DOHH2 (cell line): ENCODE measurements at regions not wholly inside any gene's neighbourhood (a gene's known extent, or its start where the extent isn't known, plus 50 kb on each side); places are given as distances from the start of the nearest gene placed in this dataset.

Experiments used
- EZH2phosphoT487 ChIP-seq: fragments of 200-600 bp; sonication (generic); IDR thresholded peaks from 2 replicates; pipeline ENCODE4 v1.6.1; 2017; ENCODE audit warnings: borderline replicate concordance, mild to moderate bottlenecking, antibody characterized with exemption, low read length, moderate library complexity, mixed read lengths
- TF ChIP-seq, protein P1 (sequence below): fragments of 200-600 bp; sonication (generic); IDR thresholded peaks from one replicate; pipeline ENCODE4 v1.5.1; 2014; ENCODE audit warnings: antibody characterized with exemption, mild to moderate bottlenecking, low read depth, low read length; ENCODE audit not compliant: poor library complexity, severe bottlenecking

DNA sequence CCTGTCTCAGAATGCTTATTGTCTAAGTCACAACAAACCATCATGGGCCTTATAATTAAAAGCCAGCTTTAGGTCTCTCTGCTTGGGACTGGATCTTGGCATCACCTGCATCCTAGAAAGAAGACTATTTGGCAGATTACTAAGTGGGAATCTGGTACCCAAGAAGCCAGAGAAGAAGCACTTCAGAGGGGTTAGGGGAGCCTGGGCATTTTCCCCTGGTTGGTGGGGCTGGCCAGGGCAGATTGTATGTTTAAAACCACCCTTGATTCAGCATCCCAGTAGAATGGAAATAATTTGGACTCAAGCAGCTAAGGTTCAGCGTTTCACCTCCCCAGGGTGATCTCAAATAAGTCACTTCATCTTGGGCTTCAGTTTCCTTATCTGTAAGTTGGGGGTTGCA, 193.7 kb downstream of the MIAT start:
- TF ChIP-seq, protein P1, sequence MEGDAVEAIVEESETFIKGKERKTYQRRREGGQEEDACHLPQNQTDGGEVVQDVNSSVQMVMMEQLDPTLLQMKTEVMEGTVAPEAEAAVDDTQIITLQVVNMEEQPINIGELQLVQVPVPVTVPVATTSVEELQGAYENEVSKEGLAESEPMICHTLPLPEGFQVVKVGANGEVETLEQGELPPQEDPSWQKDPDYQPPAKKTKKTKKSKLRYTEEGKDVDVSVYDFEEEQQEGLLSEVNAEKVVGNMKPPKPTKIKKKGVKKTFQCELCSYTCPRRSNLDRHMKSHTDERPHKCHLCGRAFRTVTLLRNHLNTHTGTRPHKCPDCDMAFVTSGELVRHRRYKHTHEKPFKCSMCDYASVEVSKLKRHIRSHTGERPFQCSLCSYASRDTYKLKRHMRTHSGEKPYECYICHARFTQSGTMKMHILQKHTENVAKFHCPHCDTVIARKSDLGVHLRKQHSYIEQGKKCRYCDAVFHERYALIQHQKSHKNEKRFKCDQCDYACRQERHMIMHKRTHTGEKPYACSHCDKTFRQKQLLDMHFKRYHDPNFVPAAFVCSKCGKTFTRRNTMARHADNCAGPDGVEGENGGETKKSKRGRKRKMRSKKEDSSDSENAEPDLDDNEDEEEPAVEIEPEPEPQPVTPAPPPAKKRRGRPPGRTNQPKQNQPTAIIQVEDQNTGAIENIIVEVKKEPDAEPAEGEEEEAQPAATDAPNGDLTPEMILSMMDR = no peak
- TF ChIP-seq EZH2phosphoT487 = no peak
